HG03039 (cell line): ENCODE measurements at regions not wholly inside any gene's neighbourhood (a gene's known extent, or its start where the extent isn't known, plus 50 kb on each side); places are given as distances from the start of the nearest gene placed in this dataset.
"Not testable (repeated sequence)": the region's sequence is repeated elsewhere in the genome, so short reads cannot be mapped to it uniquely, and the experiment has no call there.

Source experiments
- ATAC-seq: cut with Tn5 transposase; IDR thresholded peaks from one replicate; pipeline ENCODE4 v1.9.1; 2021; ENCODE audit warnings: mild to moderate bottlenecking, moderate library complexity; ENCODE audit not compliant: unreplicated experiment

DNA sequence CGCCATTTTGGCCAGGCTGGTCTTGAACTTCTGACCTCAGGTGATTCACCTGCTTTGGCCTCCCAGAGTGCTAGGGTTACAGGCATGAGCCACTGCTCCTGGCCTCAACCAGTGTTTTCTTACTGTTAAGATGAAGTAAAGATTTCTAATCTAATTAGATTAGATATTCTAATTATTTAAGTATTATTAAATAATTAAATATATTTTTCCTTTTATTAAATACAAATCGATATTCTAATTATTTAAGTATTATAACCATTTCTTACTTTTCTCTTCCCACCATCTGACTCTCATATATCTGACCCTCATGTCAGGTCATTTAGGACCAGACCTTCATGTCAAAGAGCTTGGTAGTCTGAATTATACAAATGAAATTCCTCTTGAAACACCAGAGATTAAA is 1291.9 kb upstream of the EPHA6 start:
- no peak for ATAC-seq

DNA sequence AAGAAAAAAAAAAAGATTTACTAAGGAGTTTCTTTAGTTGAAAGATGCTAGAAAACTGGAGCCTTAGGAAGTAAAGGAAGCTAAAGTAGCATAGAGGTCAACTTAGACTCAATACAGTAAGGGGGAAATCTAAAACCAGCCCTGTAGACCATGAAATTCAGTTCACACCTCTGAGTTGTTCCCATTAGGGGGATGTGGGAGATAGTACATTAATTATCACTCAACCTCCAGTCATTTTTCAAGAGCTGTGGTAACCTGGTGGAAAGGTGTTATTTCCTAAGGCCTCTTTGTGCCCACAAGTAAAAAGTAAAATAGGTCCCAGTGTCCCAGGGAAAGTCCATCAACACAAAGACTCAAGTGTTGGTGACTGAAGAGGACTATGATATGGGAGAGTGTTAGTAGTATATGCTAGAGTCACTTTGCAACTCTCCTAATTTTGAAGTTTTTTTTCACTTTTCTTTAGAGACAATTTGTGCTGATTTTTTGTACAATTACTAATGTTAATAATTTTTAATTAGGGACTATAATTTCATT is 1274.4 kb upstream of the EPHA6 start:
- no peak for ATAC-seq

DNA sequence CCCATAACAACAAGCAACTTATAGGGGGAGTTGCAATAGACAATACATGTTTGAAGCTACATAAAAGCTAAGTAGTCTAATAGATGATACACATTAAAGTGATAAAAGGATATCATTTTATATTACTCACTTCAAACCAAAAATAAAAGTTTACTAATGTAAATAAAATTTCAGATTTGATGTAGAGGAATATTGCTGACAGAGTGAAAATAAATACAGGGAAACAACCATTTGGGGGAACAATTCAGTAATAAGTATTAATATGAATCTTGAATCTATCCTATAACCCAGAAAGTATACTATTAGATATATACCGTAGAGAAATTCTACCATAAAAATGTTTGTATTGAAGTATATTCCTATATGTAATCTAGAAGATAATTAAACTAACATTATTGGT is 1248.9 kb upstream of the EPHA6 start:
- no peak for ATAC-seq

DNA sequence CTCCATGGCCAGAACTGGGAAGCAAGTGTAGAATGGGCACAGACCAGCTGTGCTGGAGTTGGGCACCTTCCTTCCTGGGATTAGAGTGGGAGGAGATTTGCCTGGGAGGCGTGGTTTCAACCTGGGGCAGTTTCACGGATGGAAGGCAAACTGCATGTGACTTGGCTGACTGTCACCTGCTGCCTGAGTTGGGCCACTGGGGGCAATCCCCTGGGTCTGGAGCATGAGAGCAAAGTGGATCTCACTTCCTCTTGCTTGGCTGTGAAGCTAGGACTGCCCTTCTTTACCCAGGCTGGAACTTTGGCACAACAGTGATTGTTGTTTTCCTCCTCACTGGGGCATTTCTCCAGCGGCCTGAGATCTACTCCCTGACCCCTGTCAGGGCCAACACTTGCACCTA is 1247.0 kb upstream of the EPHA6 start:
- no peak for ATAC-seq

DNA sequence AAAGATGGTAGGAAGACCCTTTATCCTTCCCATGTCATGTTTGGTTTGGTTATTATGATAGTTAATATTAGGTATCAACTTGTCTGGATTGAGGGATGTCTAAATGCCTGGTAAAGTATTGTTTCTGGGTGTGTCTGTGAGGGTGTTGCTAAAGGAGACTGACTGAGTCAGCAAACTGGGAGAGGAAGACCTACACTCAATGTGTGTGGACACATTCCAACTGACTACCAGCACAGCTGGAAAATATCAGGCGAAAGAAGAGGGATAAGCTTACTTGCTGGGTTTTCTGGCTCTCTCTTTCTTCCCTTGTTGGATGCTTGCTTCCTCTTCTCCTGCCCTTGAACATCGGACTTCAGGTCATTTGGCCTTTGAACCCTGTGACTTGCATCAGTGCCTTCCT is 1227.6 kb upstream of the EPHA6 start:
- no peak for ATAC-seq

DNA sequence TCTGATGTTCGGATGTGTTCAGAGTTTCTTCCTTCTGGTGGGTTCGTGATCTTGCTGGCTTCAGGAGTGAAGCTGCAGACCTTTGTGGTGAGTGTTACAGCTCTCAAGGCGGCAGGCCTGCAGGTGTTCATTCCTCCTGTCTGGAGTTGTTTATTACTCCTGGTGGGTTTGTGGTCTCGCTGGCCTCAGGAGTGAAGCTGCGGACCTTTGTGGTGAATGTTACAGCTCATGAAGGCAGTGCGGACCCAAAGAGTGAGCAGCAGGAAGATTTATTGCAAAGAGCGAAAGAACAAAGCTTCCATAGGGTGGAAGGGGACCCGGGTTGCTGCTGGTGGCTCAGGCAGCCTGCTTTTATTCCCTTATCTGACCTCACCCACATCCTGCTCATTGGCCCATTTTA is 1226.8 kb upstream of the EPHA6 start:
- not testable (repeated sequence) for ATAC-seq

DNA sequence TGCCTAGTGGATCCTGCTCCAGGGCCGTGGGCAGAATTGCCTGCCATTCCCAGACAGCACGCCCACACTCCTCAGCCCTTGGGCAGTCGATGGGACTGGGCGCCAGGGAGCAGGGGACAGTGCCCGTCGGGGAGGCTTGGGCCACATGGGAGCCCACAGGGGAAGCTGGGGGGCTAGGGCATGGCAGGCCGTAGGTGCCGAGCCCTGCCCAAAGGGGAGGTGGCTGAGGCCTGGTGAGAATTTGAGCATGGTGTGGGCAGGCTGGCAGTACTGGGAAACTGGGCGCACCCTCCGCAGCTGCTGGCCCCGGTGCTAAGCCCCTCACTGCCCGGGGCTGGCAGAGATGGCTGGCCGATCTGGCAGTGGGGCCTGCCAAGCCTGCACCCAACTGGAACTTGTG is 1225.9 kb upstream of the EPHA6 start:
- ATAC-seq: no peak

DNA sequence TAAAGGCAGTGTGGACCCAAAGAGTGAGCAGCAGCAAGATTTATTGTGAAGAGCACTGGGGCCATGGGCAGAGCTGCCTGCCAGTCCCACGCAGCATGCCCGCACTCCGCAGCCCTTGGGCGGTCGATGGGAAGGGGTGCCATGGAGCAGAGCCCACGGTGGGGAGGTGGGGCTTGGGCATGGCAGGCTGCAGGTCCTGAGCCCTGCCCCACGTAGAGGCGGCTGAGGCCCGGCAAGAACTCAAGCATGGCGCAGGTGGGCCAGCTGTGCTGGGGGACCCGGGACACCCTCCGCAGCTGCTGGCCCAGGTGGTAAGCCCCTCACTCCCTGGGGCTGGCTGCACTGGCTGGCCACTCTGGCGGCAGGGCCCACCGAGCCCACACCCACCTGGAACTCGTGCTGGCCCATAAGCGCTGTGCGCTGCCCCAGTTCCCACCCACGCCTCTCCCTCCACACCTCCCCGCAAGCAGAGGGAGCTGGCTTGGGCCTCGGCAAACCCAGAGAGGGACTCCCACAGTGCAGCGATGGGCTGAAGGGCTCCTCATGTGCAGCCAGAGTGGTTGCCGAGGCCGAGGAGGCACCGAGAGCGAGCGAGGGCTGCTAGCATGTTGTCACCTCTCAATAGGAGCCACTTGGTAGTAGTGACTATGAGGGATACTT is 1218.8 kb upstream of the EPHA6 start:
- no peak for ATAC-seq

DNA sequence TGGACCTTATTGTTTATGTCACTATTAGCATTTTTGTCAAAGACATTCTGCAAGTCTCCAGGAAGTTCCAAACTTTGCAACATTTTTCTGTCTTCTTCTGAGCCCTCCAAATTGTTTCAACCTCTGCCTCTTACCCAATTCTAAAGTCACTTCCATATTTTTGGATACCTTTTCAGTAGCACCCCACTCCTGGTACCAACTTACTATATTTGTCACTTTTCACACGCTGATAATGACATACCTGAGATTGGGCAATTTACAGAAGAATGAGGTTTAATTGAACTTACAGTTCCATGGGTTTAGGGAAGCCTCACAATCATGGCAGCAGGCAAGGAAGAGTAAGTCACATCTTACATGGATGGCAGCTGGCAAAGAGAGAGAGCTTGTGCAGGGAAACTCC is 1206.5 kb upstream of the EPHA6 start:
- no peak for ATAC-seq

DNA sequence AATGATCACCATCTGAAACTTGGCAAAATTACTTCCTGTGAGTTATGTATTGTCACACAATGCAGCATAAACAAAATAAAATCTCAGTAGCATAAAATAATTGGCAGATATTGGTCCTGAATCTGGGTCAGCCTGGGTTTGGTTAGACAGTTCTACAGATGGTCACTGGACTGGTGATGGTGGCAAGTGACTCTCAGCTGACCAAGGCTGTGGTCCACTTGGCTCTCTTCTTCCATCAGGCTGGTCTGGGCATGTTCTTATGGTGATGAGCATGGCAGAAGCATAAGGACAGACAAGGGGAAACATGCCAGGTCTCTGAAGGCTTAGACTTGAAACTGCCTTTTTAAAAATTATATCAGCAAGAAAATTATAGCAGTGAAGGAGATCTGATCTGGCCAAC is 1205.0 kb upstream of the EPHA6 start:
- ATAC-seq: no peak

DNA sequence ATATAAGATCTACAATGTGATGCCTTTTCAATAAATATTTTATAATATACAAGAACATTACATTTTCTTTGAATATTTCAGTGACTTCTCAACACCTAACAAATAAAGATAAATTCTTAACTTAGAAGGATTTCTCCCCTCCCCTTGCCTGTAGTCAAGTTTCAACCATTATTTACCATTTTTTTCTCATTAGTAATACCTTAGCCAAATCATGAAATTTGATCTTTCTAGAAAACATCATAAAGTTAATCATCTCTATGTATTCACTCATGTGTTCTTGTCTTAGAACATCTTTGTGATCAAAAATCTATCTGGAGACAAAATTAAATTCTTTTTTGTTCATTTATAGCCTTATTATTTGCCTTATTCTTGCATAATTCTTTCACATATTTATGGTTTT is 1201.8 kb upstream of the EPHA6 start:
- ATAC-seq: no peak

DNA sequence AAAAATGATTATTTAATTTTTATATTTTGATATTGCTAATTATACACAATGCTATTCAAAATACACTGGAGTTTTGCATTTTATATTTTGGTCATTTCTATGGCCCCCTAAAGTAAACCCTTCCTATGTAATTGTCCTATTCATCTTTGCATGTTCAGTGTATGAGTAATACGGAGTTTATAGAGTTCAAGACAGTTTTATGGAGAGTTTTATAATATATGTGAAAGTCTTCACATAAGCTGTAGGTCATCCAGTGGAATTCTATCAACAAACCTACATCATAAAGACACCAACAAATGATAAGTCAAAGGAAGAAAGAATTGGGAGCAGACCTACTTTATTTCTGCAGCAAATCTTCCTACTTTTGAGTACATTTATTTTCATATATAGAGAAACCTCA is 1200.4 kb upstream of the EPHA6 start:
- ATAC-seq: no peak

DNA sequence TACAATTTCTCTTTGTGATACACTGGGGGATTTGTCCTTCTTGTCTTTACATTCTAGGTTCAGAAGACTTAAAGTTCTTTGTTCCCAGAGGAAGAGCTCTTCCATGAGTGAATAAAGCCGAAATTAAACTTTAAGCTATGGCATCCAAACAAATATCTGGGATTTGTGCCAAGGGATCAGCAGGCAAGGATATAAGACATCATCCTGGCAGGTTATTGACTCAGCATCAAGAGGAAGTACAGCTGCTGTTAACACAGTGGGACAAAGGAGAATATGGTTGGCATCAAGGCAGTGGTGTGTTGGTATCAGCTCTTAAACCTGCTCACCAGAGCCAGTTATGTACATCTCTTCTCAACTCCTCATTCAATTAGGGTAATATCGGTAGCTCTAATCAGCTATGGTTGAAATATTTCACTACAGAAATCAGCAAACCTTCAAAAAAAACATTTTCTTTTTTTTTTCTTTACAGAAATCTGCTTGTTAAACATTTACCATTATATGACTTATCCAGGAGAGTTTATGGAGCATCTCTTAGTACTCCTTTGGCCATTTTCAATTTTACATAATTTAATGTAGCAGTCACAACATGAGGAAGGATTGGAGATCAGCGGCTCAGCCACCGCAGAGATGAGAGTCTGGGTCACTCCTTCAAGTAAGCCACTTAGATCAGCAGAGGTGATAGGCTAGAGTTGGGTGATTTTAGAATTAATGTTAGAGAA is 1198.6 kb upstream of the EPHA6 start:
- ATAC-seq: no peak

DNA sequence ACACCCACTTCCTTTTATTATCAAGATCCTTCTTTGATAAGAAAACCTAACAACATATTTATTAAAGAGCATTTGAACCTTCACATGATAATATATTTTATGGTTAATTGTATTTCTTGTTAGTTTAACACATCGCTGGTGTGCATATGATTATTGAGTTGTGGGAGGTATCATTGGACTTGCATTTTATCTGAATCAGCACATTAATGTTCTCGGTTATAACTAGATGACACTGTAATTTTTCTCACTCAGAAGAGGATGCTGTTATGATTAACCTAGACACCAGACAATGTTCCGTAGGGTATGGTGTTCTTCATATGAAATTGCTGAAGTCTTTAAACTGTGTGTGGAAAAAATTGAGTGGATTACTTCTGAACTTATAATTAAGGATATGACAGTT is 1188.3 kb upstream of the EPHA6 start:
- no peak for ATAC-seq

DNA sequence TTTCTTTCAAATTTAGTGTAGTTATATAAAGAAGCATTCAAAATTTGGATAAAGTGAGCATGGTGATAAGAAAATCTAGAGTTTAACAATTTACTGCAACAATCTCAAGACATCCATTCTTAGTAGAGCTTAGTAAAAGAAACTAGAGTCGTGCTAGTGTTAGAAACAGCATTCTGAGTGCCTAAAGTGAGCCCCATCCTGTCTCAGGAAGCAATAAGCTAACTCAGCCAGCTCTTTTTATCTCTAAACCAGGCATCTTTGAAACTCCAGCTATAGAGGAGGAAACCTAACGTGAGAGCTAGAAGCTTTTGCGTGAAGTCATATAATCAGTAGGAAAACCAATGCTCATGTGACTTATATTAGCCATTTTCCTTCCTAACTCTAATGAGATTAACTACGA is 1187.1 kb upstream of the EPHA6 start:
- ATAC-seq: no peak

DNA sequence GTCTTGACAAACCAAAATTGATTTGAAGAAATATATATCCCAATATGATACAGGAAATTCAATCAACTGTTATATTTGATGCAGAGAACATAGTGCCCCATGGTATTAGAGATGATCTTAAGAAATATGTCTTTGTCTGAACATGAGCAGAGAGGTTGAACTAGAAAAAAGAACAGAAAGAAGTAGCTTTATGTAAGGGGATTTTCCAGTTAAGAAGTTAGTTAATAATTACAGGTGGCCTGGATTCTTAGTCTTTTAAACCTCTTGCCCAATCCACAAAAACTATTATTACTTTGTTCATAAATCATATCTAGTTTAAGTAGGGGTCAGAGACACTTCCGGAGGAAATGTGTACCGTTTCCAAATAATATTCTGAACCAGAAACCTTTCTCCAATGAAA is 1186.7 kb upstream of the EPHA6 start:
- ATAC-seq: no peak

DNA sequence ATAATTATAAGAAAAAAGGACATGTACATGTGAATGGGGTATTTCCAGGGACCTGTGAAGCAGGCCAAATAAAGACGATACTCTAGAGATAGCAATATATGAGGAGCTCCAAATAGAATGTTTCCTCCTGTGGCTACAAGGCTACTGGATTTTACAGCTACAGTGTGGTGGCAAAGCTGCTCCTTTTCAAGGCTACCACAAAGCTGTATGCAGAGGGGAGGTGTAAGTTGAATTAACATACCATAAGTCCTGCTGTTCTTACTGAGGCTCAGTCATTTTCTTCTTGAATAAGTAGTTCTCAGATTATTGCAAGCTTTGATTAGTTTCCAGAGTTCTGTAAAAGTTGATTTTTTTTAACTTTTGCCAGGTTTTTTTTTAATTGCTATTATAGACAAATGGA is 1184.6 kb upstream of the EPHA6 start:
- ATAC-seq: no peak

DNA sequence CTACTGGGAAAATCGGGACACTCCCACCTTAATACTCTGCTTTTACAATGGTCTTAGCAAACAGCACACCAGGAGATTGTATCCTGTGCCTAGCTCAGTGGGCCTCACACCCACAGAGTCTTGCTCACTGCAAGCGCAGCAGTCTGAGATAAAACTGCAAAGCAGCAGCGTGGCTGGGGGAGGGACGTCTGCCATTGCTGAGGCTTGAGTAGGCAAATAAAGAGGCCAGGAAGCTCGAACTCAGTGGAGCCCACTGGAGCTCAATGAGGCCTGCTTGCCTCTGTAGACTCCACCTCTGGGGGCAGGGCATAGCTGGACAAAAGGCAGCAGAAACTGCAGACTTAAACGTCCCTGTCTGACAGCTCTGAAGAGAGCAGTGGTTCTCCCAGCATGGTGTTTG is 1169.1 kb upstream of the EPHA6 start:
- ATAC-seq: no peak

DNA sequence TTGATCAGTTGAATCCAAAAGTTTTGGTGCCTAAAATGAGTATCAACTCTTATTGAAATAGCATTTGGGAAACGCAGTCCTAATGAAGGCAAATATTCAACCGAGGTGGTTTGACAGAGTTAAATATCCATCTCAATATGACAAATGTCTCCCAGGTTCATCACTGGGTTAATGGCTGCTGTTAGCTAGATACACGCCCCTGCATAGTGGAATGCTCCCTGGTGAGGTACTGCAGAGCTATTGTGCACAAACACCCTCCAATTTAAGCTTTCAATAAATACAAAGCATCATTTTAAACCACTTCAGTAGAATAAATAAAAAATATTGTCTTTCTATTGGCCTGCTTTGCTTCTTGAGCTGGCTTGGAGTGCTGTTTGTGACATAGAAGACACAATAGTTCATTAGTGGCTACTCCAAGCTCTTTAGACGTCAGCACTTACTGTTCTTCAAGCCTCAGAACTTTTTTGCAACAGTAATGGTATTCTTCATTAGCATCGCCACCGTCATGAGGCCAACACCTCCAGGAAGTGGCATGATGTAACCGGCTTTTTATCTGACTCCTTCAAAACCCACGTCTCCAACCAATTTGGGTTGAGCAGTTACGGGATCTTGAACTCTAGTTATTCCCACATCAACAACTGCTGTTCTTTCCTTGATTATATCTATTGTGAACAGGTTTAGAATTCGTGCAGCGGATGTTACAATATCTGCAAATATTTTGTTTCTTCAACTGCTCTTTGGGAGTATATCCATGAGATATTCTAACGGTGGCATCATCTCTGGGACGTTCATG is 1159.6 kb upstream of the EPHA6 start:
- ATAC-seq: no peak

DNA sequence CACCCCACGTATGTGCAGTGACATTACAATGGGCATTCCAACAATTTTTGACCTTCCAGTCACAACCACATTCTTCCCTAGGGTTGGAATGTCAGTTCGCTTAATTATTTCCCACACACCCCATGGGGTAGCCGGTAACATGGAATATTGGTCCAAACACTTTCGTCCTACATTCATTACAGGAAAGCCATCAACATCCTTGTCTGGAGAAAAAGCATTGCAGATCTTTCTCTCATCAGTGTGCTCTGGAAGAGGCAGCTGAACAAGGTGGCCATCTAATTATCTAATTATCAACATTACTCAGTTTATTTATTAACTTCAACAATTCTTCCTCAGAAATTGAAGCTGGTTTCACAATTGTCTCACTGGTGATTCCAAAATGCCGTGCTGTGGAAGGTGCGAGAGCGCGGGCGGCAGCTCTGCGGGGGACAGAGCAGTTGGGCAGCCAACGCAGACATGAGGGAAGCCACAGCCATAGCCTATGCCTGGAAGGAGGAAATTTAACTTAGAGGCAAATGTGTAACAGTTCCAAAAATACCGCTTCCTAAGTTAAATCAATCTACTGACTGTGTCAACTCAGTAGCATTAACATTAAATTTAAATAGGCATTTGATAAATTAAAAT is 1158.9 kb upstream of the EPHA6 start:
- no peak for ATAC-seq

DNA sequence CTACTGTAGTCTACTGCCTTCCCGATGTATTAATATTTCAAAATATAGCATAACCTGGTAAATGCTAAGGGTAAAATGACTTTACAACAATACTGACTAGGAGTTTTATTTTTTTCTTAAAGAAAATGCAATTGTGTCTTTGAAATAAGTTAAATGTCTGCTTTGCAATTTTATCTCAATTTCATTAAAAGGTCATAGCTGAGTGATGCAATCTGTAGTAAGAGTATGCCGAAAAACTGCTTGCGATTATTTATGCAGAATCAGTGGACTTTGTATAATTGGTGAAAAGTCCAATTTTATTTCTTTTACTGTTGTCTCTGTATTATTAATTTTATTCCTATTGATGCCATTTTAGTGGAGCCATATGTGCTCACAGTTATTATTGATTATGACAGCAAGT is 1143.6 kb upstream of the EPHA6 start:
- ATAC-seq: no peak
